Aorta (tissue), 5 donors: ENCODE measurements at regions not wholly inside any gene's neighbourhood (a gene's known extent, or its start where the extent isn't known, plus 50 kb on each side); places are given as distances from the start of the nearest gene placed in this dataset.

Experiments
- ATAC-seq: fragments of 200-7000 bp; cut with Tn5 transposase; one replicate; pipeline ENCODE4 v1.9.1; 2022; ENCODE audit warnings: moderate library complexity; ENCODE audit not compliant: low FRiP score
- DNase-seq, 2 donors: peaks; one replicate each; pipeline ENCODE4 v3.0.0-alpha.2; 2020
- H3K27ac ChIP-seq, 2 donors: one replicate each; pipeline ENCODE4 v1.5.1; 2013; ENCODE audit warnings: low read length in 2 of 2, mild to moderate bottlenecking in 2 of 2, moderate library complexity in 2 of 2, control low read depth in 1 of 2, inconsistent platforms in 1 of 2, low read depth in 1 of 2
- H3K27me3 ChIP-seq, 2 donors: one replicate each; pipeline ENCODE4 v1.6.1; 2013; ENCODE audit warnings: control low read depth in 1 of 2, low read length in 1 of 2, mild to moderate bottlenecking in 1 of 2, moderate library complexity in 1 of 2; ENCODE audit not compliant: insufficient read depth in 2 of 2, control insufficient read depth in 1 of 2
- H3K36me3 ChIP-seq, 2 donors: one replicate each; pipeline ENCODE4 v1.6.1; 2013; ENCODE audit warnings: control low read depth in 1 of 2, low read length in 1 of 2, mild to moderate bottlenecking in 1 of 2; ENCODE audit not compliant: insufficient read depth in 2 of 2, control insufficient read depth in 1 of 2
- H3K4me1 ChIP-seq, 2 donors: one replicate each; pipeline ENCODE4 v1.6.1; 2013; ENCODE audit warnings: low read length in 2 of 2, control low read depth in 1 of 2, mild to moderate bottlenecking in 1 of 2, moderate library complexity in 1 of 2; ENCODE audit not compliant: insufficient read depth in 2 of 2, control insufficient read depth in 1 of 2
- H3K4me3 ChIP-seq, 2 donors: one replicate each; pipeline ENCODE4 v1.5.1; 2013; ENCODE audit warnings: low read length in 2 of 2, control low read depth in 1 of 2, mild to moderate bottlenecking in 1 of 2
- H3K9me3 ChIP-seq: one replicate; pipeline ENCODE4 v1.6.1; 2013; ENCODE audit warnings: mild to moderate bottlenecking, low read length; ENCODE audit not compliant: control insufficient read depth
- WGBS, 2 donors: extraction: QIAGEN DNeasy Blood & Tissue Kit; methylation state at CpG; one replicate each; pipeline ENCODE4 v1.1.7; 2013; 5-methylcytosine and 5-hydroxymethylcytosine counted together
- intact Hi-C, 2 donors: fragments of 100-400 bp; cut with DNase I; formaldehyde crosslinking; loops; one replicate each; pipeline versions ENCODE4 v1.14.2 to v1.15.0; 2022
- donor health status: healthy with polysubstance abuse.
- donor health status: Bipolar disorder and iron deficiency.
- donor health status: DM: no; HTN: no; CAD: no.
- donor health status: DM: no; HTN: no; CAD: no.
- donor health status: DM: yes; HTN: yes; CAD: no.

DNA sequence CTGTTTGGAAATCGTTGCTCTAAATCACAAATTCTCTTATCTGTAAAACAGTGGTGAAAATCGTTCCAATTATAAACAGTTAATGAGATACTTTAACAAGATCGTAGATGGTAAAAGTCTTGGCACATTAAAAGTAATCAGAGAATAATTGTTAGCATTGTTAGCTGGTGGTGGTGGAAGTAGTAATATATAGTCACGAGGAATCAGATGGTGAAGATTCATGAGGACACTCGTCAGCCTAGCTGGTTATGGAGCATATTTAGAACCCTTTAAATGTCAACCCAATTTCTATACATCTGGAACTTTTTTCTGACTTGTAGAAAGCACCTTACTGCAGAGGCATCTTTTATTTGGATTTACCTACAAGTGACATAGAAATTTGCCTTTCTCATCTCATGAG lies 190.8 kb downstream of the TLE1 start:
- DNase-seq, result no peak
- H3K27me3 ChIP-seq, result no peaks in the 10 kb centered on the region
- H3K36me3 ChIP-seq, result no peaks in the 10 kb centered on the region
- H3K9me3 ChIP-seq, result no peaks in the 10 kb centered on the region
- H3K27ac ChIP-seq, result no peak overlapping the region
- intact Hi-C loops, result loop anchor here (5.0 to 10.0 kb wide), 2 partner anchors 99 to 186 kb away; partner anchors contain the start of gene TLE1 (in 1 of the 2)
- ATAC-seq, result no peak
- no peak overlapping the region for H3K4me3 ChIP-seq
- WGBS, 2 donors, result 6 to 14% methylated on average over 5 of the region's 5 CpGs
- H3K4me1 ChIP-seq, result peaks cover 4 to 15% of the 10 kb centered on the region in 2 donors

DNA sequence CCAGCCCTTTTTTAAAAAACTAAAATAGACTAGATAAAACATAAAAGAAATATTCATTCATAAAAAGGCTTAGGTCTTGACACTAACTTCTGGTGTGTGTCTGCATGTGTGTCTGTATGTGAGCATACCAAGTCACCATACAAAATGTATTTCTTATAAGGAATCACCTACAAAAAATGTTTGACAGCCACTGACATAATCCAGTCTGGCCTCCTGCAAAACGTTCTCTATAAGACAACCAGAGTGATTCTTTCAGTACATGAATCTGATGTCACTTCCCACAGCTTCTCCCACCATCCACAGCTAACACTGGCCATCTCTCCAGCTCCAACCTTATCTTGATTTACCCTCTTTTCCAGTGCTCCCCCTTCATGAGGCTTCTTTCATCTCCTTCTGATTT lies 192.3 kb downstream of the TLE1 start:
- H3K9me3 ChIP-seq, result no peaks in the 10 kb centered on the region
- DNase-seq (no peak), ATAC-seq (no peak)
- no peaks in the 10 kb centered on the region for H3K36me3 ChIP-seq
- intact Hi-C loops, result loop anchor here (5.0 to 10.0 kb wide), 2 partner anchors 100 to 188 kb away; partner anchors contain the start of gene TLE1 (in 1 of the 2)
- WGBS, 2 donors, result 33 to 35% methylated on average over 1 of the region's 1 CpG
- peaks cover 4 to 15% of the 10 kb centered on the region in 2 donors for H3K4me1 ChIP-seq
- no peaks in the 10 kb centered on the region for H3K27me3 ChIP-seq
- H3K4me3 ChIP-seq, result no peak overlapping the region
- H3K27ac ChIP-seq, result no peak overlapping the region

DNA sequence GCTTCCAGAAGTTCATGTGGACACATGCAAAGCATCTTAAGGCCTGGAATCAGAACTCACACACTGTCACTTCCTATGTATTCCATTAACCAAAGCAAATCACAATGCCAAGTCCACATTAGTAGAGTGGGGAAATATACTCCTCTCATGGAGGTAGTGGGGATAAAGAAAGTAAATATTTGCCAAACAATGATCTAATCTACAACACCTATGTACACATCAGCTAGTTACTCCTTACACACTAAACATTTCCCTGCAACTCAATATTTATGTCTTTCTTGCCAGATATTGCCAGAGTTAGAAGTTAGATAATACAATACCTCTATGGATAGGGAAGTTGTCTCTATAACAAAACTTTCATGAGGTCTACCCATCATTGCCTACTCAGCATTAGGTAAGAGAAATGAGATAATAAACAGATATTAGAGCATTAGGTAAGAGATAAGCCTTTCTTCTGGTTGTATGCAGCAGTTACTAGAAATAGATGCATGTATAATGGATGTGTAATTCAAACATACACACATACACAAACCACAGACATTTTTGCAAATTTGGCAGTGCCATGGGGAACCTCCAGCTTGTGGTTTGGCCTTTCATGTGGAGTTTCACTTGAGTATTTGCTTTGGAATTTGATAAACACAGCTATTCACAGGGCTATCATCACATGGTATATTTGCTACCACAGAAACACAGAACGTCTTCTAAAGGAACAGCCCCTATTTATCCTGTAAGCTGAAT lies 196.5 kb downstream of the TLE1 start:
- WGBS, 2 donors, result 1 to 4% methylated on average over 1 of the region's 1 CpG
- intact Hi-C loops, result loop anchor here in 1 of 2 donors (10.0 kb wide), 1 partner anchor 192 kb away; the partner anchor contains the start of gene TLE1
- DNase-seq, result no peak
- Histone ChIP-seq H3K27ac (no peak overlapping the region), H3K9me3 (no peaks in the 10 kb centered on the region), H3K36me3 (no peaks in the 10 kb centered on the region), H3K4me1 (peaks cover 0 to 4% of the 10 kb centered on the region in 2 donors), H3K27me3 (no peaks in the 10 kb centered on the region), H3K4me3 (no peak overlapping the region)
- ATAC-seq, result no peak

DNA sequence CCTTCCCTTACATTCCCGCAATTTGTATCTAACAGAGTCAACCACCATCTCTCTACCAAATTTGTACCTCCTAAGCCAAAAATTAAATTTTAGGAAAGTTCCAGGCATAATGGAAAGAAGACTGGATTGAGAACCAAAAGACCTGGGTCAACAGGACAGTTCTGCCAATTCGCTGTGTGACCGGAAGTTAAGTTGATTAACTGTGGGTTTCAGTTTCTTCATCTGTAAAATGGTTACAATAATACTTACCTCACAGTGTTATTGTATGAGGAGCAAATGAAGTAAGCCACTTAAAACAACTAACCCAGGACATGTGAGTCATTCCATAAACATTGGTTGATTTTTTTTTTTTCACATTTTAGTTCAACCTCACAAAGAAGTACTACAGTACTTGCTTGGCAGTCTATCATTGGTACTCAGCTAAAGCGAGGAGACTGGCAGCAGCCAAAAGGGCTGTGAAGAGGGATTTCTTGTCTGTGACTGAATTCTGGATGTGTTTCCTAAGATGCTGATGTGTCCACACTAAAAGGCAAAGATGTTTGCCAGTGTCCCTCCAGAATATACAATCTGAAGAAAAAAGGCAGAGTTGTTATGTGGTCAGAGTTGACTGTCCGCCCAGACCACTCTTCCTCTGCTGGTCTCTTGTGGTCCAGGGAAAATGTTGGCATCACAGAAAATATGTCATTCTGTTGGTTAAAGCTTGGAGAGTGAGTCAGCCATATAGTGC lies 198.6 kb downstream of the TLE1 start:
- Histone ChIP-seq H3K27me3 (no peaks in the 10 kb centered on the region), H3K27ac (peak overlapping the region; percentile 49 to 77), H3K4me3 (no peak overlapping the region), H3K4me1 (peaks cover 0 to 4% of the 10 kb centered on the region in 2 donors), H3K9me3 (no peaks in the 10 kb centered on the region), H3K36me3 (no peaks in the 10 kb centered on the region)
- intact Hi-C loops, result loop anchor here in 1 of 2 donors (10.0 kb wide), 1 partner anchor 194 kb away; the partner anchor contains the start of gene TLE1
- DNase-seq (no peak), ATAC-seq (peak; percentile 68)
- 25 to 29% methylated on average over 5 of the region's 5 CpGs for WGBS, 2 donors

DNA sequence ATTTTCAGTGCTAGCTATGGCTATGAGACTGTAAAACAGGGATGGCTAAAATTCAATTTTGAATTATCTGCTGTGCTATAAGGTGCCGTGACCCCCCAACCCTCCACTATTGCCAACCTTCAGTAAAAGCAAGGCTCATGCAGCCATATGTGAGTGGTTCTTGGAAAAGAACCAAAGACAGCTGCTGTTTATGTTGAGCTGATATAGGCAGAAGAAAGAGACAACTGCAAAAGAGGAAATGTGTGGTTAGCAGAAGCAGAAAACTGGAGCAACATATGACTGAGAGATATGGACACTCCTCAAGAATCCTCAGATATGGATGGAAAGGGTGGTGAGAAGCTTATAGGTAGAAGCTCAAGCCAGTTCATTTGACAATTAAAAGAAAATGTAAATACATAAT lies 200.3 kb downstream of the TLE1 start:
- 94 to 96% methylated on average over 1 of the region's 1 CpG for WGBS, 2 donors
- no peaks in the 10 kb centered on the region for H3K27me3 ChIP-seq
- DNase-seq (no peak), ATAC-seq (no peak)
- no peak overlapping the region for H3K27ac ChIP-seq
- no peaks in the 10 kb centered on the region for H3K9me3 ChIP-seq
- intact Hi-C loops, result no loop called here
- H3K4me3 ChIP-seq, result no peak overlapping the region
- no peaks in the 10 kb centered on the region for H3K4me1 ChIP-seq
- no peaks in the 10 kb centered on the region for H3K36me3 ChIP-seq

DNA sequence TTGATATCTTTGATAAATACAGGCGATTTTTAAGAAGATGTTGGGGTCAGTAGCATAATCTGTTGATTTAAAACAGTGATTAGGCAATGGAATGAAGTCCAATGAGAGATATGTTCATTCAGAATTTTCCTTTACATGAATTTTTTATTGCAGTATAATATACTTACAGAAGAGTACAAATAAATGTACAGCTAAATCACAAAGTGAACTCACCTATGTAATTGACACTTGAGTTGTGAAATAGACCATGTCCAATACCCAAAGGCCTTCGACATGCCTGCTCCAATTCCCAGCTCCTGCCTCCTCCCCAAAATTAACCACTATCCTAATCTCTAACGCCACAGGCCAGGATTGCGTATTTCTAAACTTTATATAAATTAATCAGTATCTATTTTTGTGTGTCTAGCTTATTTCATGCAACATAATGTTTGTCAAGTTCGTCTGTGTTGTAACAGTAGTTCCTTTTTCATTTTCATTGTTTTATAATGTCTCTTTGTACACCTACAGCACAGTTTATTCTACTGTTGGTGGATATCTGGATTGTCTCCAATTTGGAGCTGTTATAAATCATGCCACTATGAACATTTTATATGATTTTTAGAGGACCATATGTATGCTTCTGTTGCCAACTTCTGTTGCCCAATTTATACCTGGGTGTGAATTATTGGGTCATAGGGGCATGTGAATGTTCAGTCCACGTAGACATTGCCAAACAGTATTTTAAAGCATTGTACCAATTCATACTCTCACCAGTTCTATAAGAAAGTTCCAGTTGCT lies 208.3 kb downstream of the TLE1 start:
- Histone ChIP-seq H3K9me3 (no peaks in the 10 kb centered on the region), H3K4me1 (no peaks in the 10 kb centered on the region), H3K27ac (no peak overlapping the region), H3K36me3 (no peaks in the 10 kb centered on the region), H3K4me3 (no peak overlapping the region), H3K27me3 (no peaks in the 10 kb centered on the region)
- whole genome bisulfite sequencing, 2 donors, result 88 to 90% methylated on average over 6 of the region's 6 CpGs
- intact Hi-C loops, result no loop called here
- DNase-seq, result no peak
- ATAC-seq, result no peak

DNA sequence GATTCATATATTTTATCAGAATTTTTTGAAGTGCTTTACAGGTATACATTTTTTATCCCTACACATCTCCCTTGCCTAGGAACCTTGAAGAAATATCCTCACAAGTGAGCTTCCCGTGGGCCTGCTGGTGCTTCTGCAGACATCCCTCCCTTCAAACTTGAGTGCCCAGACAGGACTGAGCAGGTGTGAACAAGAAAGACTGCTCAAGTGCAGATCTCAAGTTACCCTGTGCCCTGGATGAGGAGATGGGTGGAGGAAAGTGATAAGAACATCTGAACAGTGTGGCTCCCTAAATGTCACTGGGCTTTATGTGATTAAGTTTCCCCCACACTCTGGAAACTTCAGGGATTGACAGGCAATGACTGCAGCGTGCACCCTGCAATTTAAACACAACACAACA lies 209.8 kb downstream of the TLE1 start:
- Histone ChIP-seq H3K4me3 (no peak overlapping the region), H3K4me1 (no peaks in the 10 kb centered on the region), H3K27ac (no peak overlapping the region), H3K9me3 (no peaks in the 10 kb centered on the region), H3K27me3 (no peaks in the 10 kb centered on the region), H3K36me3 (no peaks in the 10 kb centered on the region)
- ATAC-seq (no peak), DNase-seq (no peak)
- intact Hi-C loops, result no loop called here
- WGBS, 2 donors, result 71 to 74% methylated on average over 2 of the region's 2 CpGs

DNA sequence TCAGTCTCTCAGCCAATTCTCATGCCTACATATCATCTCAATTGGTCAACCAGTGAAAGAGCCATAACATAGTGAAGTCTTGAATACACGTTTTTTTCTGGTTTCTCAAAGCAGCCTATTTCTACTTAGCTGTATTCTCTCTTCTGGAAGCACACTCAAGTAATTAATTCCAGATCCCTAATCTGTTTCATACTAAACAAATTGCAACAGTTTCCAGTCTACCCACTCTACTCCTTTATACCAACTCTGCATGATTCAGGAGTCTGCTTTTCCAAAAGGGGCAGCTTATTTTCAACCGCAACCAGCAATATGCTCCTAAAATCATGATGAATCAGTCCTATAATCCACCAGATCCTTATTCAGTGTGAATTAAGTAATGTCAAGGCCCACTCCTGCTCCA lies 211.7 kb downstream of the TLE1 start:
- Histone ChIP-seq H3K4me1 (no peaks in the 10 kb centered on the region), H3K27me3 (no peaks in the 10 kb centered on the region), H3K9me3 (no peaks in the 10 kb centered on the region), H3K27ac (no peak overlapping the region), H3K36me3 (no peaks in the 10 kb centered on the region), H3K4me3 (no peak overlapping the region)
- DNase-seq (no peak), ATAC-seq (no peak)
- 88 to 94% methylated on average over 2 of the region's 2 CpGs for WGBS, 2 donors
- intact Hi-C loops, result no loop called here
